ENCODE measurements at regions not wholly inside any gene's neighbourhood (a gene's known extent, or its start where the extent isn't known, plus 50 kb on each side); places are given as distances from the start of the nearest gene placed in this dataset.

GRCh38 chr14:84527706-84528105, 1002.2 kb upstream of the FLRT2 start:
- DNase-seq, result no peak

- DNase-seq, result no peak
These were observed 997.9 kb upstream of the FLRT2 start for GRCh38 chr14:84532016-84532415.

- no peak for DNase-seq
These were observed 996.7 kb upstream of the FLRT2 start for GRCh38 chr14:84533181-84533725.

GRCh38 chr14:84533791-84534190, 996.2 kb upstream of the FLRT2 start:
- no peak for DNase-seq

- DNase-seq, result no peak
These were observed 994.5 kb upstream of the FLRT2 start for GRCh38 chr14:84535484-84535883.

- DNase-seq, result no peak
These were observed 994.0 kb upstream of the FLRT2 start for GRCh38 chr14:84535976-84536375.

GRCh38 chr14:84541018-84541417, 988.9 kb upstream of the FLRT2 start:
- DNase-seq, result no peak

- DNase-seq, result no peak
These were observed 986.1 kb upstream of the FLRT2 start for GRCh38 chr14:84543859-84544258.

GRCh38 chr14:84544486-84545131, 985.3 kb upstream of the FLRT2 start:
- no peak for DNase-seq

- DNase-seq, result no peak
These were observed 983.7 kb upstream of the FLRT2 start for GRCh38 chr14:84546236-84546635.

- no peak for DNase-seq
These were observed 975.8 kb upstream of the FLRT2 start for GRCh38 chr14:84554136-84554535.

GRCh38 chr14:84555493-84555892, 974.5 kb upstream of the FLRT2 start:
- no peak for DNase-seq

GRCh38 chr14:84566109-84566508, 963.8 kb upstream of the FLRT2 start:
- DNase-seq, result no peak

GRCh38 chr14:84575681-84576080, 954.3 kb upstream of the FLRT2 start:
- no peak for DNase-seq

GRCh38 chr14:84579292-84579691, 950.7 kb upstream of the FLRT2 start:
- no peak for DNase-seq

- no peak for DNase-seq
These were observed 948.9 kb upstream of the FLRT2 start for GRCh38 chr14:84581041-84581440.

GRCh38 chr14:84584511-84584910, 945.4 kb upstream of the FLRT2 start:
- DNase-seq, result no peak

- no peak for DNase-seq
These were observed 938.0 kb upstream of the FLRT2 start for GRCh38 chr14:84591827-84592445.

GRCh38 chr14:84592770-84593169, 937.2 kb upstream of the FLRT2 start:
- DNase-seq, result no peak

- DNase-seq, result no peak
These were observed 919.9 kb upstream of the FLRT2 start for GRCh38 chr14:84610086-84610485.

GRCh38 chr14:84622357-84622756, 907.6 kb upstream of the FLRT2 start:
- DNase-seq, result no peak

- DNase-seq, result no peak
These were observed 886.5 kb upstream of the FLRT2 start for GRCh38 chr14:84643446-84643845.

GRCh38 chr14:84646786-84647500, 883.0 kb upstream of the FLRT2 start:
- no peak for DNase-seq

GRCh38 chr14:84655014-84655413, 874.9 kb upstream of the FLRT2 start:
- no peak for DNase-seq
